ENCODE measurements at regions not wholly inside any gene's neighbourhood (a gene's known extent, or its start where the extent isn't known, plus 50 kb on each side); places are given as distances from the start of the nearest gene placed in this dataset.

- Mint-ChIP-seq H3K27ac (no peak overlapping the region), H3K4me3 (no peak overlapping the region), H3K36me3 (no peaks in the 10 kb centered on the region), H3K4me1 (no peaks in the 10 kb centered on the region), H3K27me3 (peaks cover 4 to 9% of the 10 kb centered on the region in 2 donors), H3K9me3 (peaks cover 6 to 8% of the 10 kb centered on the region in 2 donors)
- DNase-seq (no peak), ATAC-seq (replicated peaks) (no peak)
These were observed 50.4 kb upstream of the PPP2R2D start for GRCh38 chr10:131850383-131850870.
